Endothelial cell of umbilical vein (primary cell): ENCODE measurements at regions not wholly inside any gene's neighbourhood (a gene's known extent, or its start where the extent isn't known, plus 50 kb on each side); places are given as distances from the start of the nearest gene placed in this dataset.

Source experiments
- BruUV-seq: library from RNA; stranded (reverse); fragments of 400-500 nt; replicated peaks from 2 replicates; lab custom pipeline; 2021; lab: Mats Ljungman, UMichigan
- CTCF ChIA-PET: fragments of 300-600, 350-600 bp; sonication (Branson Sonifier 250); formaldehyde crosslinking; loops from one replicate; lab custom pipeline; 2021; ENCODE audit warnings: antibody characterized with exemption, inconsistent platforms; lab: Charles Lee
- POLR2A ChIA-PET: fragments of 300-600, 350-600 bp; sonication (Branson Sonifier 250); formaldehyde crosslinking; loops from one replicate; lab custom pipeline; 2021; ENCODE audit warnings: antibody characterized with exemption, inconsistent platforms; lab: Charles Lee
- DNase-seq: peaks from one replicate; pipeline ENCODE4 v3.0.0-alpha.2; 2011; ENCODE audit warnings: low read depth, low spot score
- FAIRE-seq: peaks from 2 replicates; lab custom pipeline; 2011; peaks lifted over from hg19 to GRCh38; lab: Jason Lieb, UNC
- H2AFZ ChIP-seq: 2 replicates; pipeline ENCODE4 v1.6.0; 2012; ENCODE audit warnings: low read depth, low read length, control low read depth, inconsistent platforms
- H3K27ac ChIP-seq: 2 replicates; pipeline ENCODE4 v1.5.1; 2011; ENCODE audit warnings: low read depth, mild to moderate bottlenecking, control low read depth, low read length, moderate library complexity; ENCODE audit not compliant: insufficient read depth
- H3K27me3 ChIP-seq, 2 experiments: 2 replicates each; pipeline versions ENCODE4 v1.6.0 to v1.6.1; 2011; ENCODE audit warnings: low read length in 2 of 2, mixed read lengths in 1 of 2; ENCODE audit not compliant: control insufficient read depth in 2 of 2, insufficient read depth in 2 of 2
- H3K36me3 ChIP-seq, 2 experiments: 2 replicates in 1 of 2; 3 replicates in 1 of 2; pipeline ENCODE4 v1.5.1; 2011; ENCODE audit warnings: low read length in 2 of 2, mild to moderate bottlenecking in 1 of 2, moderate library complexity in 1 of 2; ENCODE audit not compliant: control insufficient read depth in 2 of 2, insufficient read depth in 2 of 2; ENCODE audit errors: extremely low read depth in 1 of 2
- H3K4me1 ChIP-seq: 3 replicates; pipeline ENCODE4 v1.5.1; 2011; ENCODE audit warnings: mild to moderate bottlenecking, low read length; ENCODE audit not compliant: control insufficient read depth, insufficient read depth; ENCODE audit errors: extremely low read depth
- H3K4me2 ChIP-seq: 2 replicates; pipeline ENCODE4 v1.6.1; 2011; ENCODE audit warnings: low read length, control low read depth, mixed read lengths; ENCODE audit not compliant: insufficient read depth
- H3K4me3 ChIP-seq, 3 experiments: fragments of 200-600 bp in 1 of 3; sonication (generic), shearing (Covaris generic) in 1 of 3; replicated peaks in 1 of 3; 2 replicates each; pipeline ENCODE4 v1.5.1; 2011 to 2016; ENCODE audit warnings: control low read depth in 3 of 3, low read length in 3 of 3, mild to moderate bottlenecking in 2 of 3, inconsistent platforms in 1 of 3, low read depth in 1 of 3, moderate library complexity in 1 of 3; ENCODE audit not compliant: insufficient read depth in 1 of 3
- H3K79me2 ChIP-seq: 2 replicates; pipeline ENCODE4 v1.6.0; 2012; ENCODE audit warnings: low read length, inconsistent platforms; ENCODE audit not compliant: control insufficient read depth, insufficient read depth
- H3K9ac ChIP-seq: replicated peaks from 2 replicates; pipeline ENCODE3; 2011; ENCODE audit warnings: low read length, control low read depth; ENCODE audit not compliant: insufficient read depth; ENCODE audit errors: extremely low read depth
- H3K9me1 ChIP-seq: replicated peaks from 3 replicates; pipeline ENCODE4 v1.6.0; 2011; ENCODE audit warnings: mild to moderate bottlenecking, low read length; ENCODE audit not compliant: control insufficient read depth, insufficient read depth; ENCODE audit errors: extremely low read depth
- H3K9me3 ChIP-seq: replicated peaks from 2 replicates; pipeline ENCODE4 v1.5.1; 2012; ENCODE audit warnings: low read length, inconsistent platforms; ENCODE audit not compliant: control insufficient read depth, insufficient read depth
- H4K20me1 ChIP-seq: replicated peaks from 2 replicates; pipeline ENCODE3; 2011; ENCODE audit warnings: mild to moderate bottlenecking, low read length; ENCODE audit not compliant: control insufficient read depth, insufficient read depth; ENCODE audit errors: extremely low read depth
- CTCF ChIP-seq, 2 donors: IDR thresholded peaks; 1 replicate in 1 of 2; 2 replicates in 1 of 2; pipeline ENCODE4 v1.5.1; 2011; ENCODE audit warnings: low read length in 2 of 2, mild to moderate bottlenecking in 2 of 2, moderate library complexity in 2 of 2, control low read depth in 1 of 2, inconsistent platforms in 1 of 2, low read depth in 1 of 2; ENCODE audit not compliant: insufficient read depth in 1 of 2; ENCODE audit errors: extremely low read depth in 1 of 2
- EZH2 ChIP-seq: IDR thresholded peaks from 2 replicates; pipeline ENCODE4 v1.6.1; 2012; ENCODE audit warnings: borderline replicate concordance, low read depth, mild to moderate bottlenecking, moderate library complexity, low read length, inconsistent platforms; ENCODE audit not compliant: severe bottlenecking
- FOS ChIP-seq: IDR thresholded peaks from 2 replicates; pipeline ENCODE4 v1.6.1; 2011; ENCODE audit warnings: mild to moderate bottlenecking, low read length, moderate library complexity, borderline replicate concordance; ENCODE audit not compliant: insufficient read depth
- GATA2 ChIP-seq: IDR thresholded peaks from 2 replicates; pipeline ENCODE4 v1.7.0; 2011; ENCODE audit warnings: low read depth, mild to moderate bottlenecking, moderate library complexity, mixed read lengths, low read length; ENCODE audit not compliant: insufficient read length, insufficient read depth
- JUN ChIP-seq: IDR thresholded peaks from 2 replicates; pipeline ENCODE4 v1.6.1; 2011; ENCODE audit warnings: borderline replicate concordance, low read depth; ENCODE audit not compliant: insufficient read length, insufficient read depth
- MYC ChIP-seq: IDR thresholded peaks from one replicate; pipeline ENCODE4 v1.6.1; 2011; ENCODE audit warnings: mild to moderate bottlenecking, low read depth, low read length
- POLR2A ChIP-seq: IDR thresholded peaks from 2 replicates; pipeline ENCODE4 v1.6.1; 2012; ENCODE audit warnings: low read depth, mild to moderate bottlenecking, control low read depth, low read length
- POLR2AphosphoS5 ChIP-seq: IDR thresholded peaks from 2 replicates; pipeline ENCODE4 v1.6.1; 2012; ENCODE audit warnings: low read depth, mild to moderate bottlenecking, control low read depth, low read length, moderate library complexity; ENCODE audit not compliant: insufficient read depth
- dilution Hi-C: fragments of 300-500 bp; cut with MboI; formaldehyde crosslinking; loops from one replicate; pipeline ENCODE4 v1.15.0; 2019; ENCODE audit warnings: low sequenced_read_pairs; ENCODE audit not compliant: extremely low pct_ligation_motif_present
- intact Hi-C: fragments of 100-400 bp; cut with micrococcal nuclease; formaldehyde crosslinking; loops from one replicate; pipeline ENCODE4 v1.10.0; 2022
- TF ChIP-seq, protein P1 (sequence below): IDR thresholded peaks from 2 replicates; pipeline ENCODE4 v1.6.1; 2011; ENCODE audit not compliant: insufficient read depth, insufficient read length

DNA sequence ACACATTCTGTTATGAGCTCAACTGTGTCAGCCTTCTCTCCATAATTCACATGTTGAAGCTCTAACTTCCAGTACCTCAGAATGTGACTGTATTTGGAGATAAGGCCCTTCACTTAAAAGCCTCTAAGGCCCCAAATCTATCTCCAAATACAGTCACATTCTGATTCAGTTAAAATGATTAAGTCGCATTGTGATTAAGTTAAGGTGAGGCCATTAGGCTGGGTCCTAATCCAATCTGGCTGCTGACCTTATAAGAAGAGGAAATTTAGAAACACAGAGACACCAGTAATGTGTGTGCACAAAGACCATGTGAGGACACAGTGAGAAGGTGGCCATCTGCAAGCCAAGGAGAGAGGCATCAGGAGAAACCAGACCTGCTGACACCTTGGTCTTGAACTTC is 141.6 kb downstream of the GXYLT1 start:
- H3K36me3 ChIP-seq: no peaks in the 10 kb centered on the region
- dilution Hi-C loops: no loop called here
- H3K9me1 ChIP-seq: no peaks in the 10 kb centered on the region
- ChIA-PET CTCF (interaction anchor here (1.3 to 1.9 kb wide), 2 partner anchors 9 to 21 kb away, joined by 4 to 6 read pairs; no protein-coding TSS in a partner anchor), POLR2A (no interaction called here)
- no peaks in the 10 kb centered on the region for H3K79me2 ChIP-seq
- TF ChIP-seq CTCF (IDR thresholded peaks at IDR 0.05; ENCODE audit: extremely low read depth in 1 of 2, insufficient read depth in 1 of 2, low read depth in 1 of 2, low read length in 2 of 2) (no peak), EZH2 (no peak)
- no peaks in the 10 kb centered on the region for H4K20me1 ChIP-seq
- H3K4me1 ChIP-seq: no peaks in the 10 kb centered on the region
- H3K4me2 ChIP-seq: no peak overlapping the region
- no peak overlapping the region for H2AFZ ChIP-seq
- no peak overlapping the region for H3K4me3 ChIP-seq
- intact Hi-C loops: no loop called here
- FAIRE-seq: no peak
- DNase-seq: no peak
- no peaks in the 10 kb centered on the region for H3K9me3 ChIP-seq
- H3K27me3 ChIP-seq: peaks cover 0 to 1% of the 10 kb centered on the region in 2 experiments
- no TSS peak for BruUV-seq
- H3K9ac ChIP-seq: no peak overlapping the region
- no peak overlapping the region for H3K27ac ChIP-seq

DNA sequence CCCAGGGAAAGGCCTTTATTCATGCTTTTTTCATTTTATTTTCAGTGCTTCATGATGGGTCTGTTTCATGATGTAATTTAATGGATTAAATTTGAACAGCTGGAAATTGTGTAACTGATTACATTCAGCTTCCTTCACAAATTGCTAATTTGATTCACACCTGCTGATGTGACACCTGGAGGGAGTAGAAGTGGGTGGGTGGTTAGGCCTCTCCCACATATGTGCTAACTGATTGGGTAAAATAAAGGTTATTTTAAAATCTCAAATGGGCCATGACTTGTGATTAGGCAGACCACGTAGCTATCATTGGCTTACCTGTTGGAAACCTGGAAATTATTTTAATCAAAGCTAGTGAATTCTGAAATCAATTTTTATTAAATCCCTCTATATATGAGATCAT is 142.1 kb downstream of the GXYLT1 start:
- Histone ChIP-seq H3K27ac (no peak overlapping the region), H3K79me2 (no peaks in the 10 kb centered on the region), H3K9me3 (no peaks in the 10 kb centered on the region), H3K27me3 (peaks cover 0 to 1% of the 10 kb centered on the region in 2 experiments), H3K4me3 (no peak overlapping the region), H3K9me1 (no peaks in the 10 kb centered on the region), H4K20me1 (no peaks in the 10 kb centered on the region), H3K36me3 (no peaks in the 10 kb centered on the region), H3K4me1 (no peaks in the 10 kb centered on the region), H2AFZ (no peak overlapping the region), H3K4me2 (no peak overlapping the region), H3K9ac (no peak overlapping the region)
- dilution Hi-C loops (no loop called here), intact Hi-C loops (no loop called here)
- no peak for FAIRE-seq
- BruUV-seq: no TSS peak
- POLR2A ChIA-PET: no interaction called here
- no peak for TF ChIP-seq FOS
- no peak for TF ChIP-seq GATA2
- TF ChIP-seq JUN: no peak
- no peak for TF ChIP-seq POLR2A
- no peak for TF ChIP-seq CTCF (IDR thresholded peaks at IDR 0.05; ENCODE audit: extremely low read depth in 1 of 2, insufficient read depth in 1 of 2, low read depth in 1 of 2, low read length in 2 of 2)
- TF ChIP-seq, protein P1, sequence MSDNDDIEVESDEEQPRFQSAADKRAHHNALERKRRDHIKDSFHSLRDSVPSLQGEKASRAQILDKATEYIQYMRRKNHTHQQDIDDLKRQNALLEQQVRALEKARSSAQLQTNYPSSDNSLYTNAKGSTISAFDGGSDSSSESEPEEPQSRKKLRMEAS: no peak
- no peak for TF ChIP-seq EZH2
- no peak for TF ChIP-seq POLR2AphosphoS5
- TF ChIP-seq MYC: no peak
- CTCF ChIA-PET: interaction anchor here (0.6 to 1.9 kb wide), 3 partner anchors 10 to 21 kb away, joined by 3 to 6 read pairs (median 4); no protein-coding TSS in a partner anchor
- DNase-seq: no peak
